ENCODE measurements at regions not wholly inside any gene's neighbourhood (a gene's known extent, or its start where the extent isn't known, plus 50 kb on each side); places are given as distances from the start of the nearest gene placed in this dataset.

DNA sequence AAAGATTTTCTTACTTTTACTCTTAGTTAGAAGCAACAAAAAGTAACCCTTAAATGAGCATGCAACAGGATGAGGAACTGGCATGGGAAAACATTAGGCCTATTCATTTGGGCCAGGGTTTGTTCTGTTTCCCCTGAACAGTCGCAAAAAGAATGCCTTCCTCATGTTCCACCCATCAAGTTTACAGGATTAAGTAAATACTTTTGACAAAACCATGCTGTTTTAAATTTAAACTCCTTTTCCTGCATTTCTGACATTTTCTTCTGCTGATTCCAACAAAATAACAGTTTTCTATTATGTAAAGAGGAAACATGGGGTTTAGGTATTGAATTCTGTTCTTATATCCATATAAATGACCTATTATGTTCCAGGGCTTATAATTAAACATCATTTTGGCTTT, 236.6 kb upstream of the ACTBL2 start:
- Histone ChIP-seq H3K4me1 (ENCODE audit: control insufficient read depth, insufficient read depth, low read length) (no peaks in the 10 kb centered on the region), H3K27me3 (ENCODE audit: control insufficient read depth, insufficient read depth, low read length) (no peaks in the 10 kb centered on the region), H3K9me3 (ENCODE audit: control insufficient read depth, insufficient read depth, low read depth, low read length) (peaks cover 4% of the 10 kb centered on the region; the same call in 1 of the 2 replicates), H3K36me3 (ENCODE audit: control insufficient read depth, insufficient read depth, low read length) (no peaks in the 10 kb centered on the region), H3K27ac (ENCODE audit: low read length) (no peak overlapping the region; the same call in 1 of the 2 replicates), H3K4me3 (ENCODE audit: low read depth in 2 of 2, low read length in 2 of 2) (no peak overlapping the region)
- no peak for TF ChIP-seq TCF7L2 (IDR thresholded peaks at IDR 0.05; ENCODE audit: low read depth, low read length)
- TF ChIP-seq CTCF (IDR thresholded peaks at IDR 0.05), result no peak
- TF ChIP-seq SIN3A (IDR thresholded peaks at IDR 0.05; ENCODE audit: borderline replicate concordance, insufficient read depth, low read depth, low read length), result no peak
- TF ChIP-seq, protein P1, sequence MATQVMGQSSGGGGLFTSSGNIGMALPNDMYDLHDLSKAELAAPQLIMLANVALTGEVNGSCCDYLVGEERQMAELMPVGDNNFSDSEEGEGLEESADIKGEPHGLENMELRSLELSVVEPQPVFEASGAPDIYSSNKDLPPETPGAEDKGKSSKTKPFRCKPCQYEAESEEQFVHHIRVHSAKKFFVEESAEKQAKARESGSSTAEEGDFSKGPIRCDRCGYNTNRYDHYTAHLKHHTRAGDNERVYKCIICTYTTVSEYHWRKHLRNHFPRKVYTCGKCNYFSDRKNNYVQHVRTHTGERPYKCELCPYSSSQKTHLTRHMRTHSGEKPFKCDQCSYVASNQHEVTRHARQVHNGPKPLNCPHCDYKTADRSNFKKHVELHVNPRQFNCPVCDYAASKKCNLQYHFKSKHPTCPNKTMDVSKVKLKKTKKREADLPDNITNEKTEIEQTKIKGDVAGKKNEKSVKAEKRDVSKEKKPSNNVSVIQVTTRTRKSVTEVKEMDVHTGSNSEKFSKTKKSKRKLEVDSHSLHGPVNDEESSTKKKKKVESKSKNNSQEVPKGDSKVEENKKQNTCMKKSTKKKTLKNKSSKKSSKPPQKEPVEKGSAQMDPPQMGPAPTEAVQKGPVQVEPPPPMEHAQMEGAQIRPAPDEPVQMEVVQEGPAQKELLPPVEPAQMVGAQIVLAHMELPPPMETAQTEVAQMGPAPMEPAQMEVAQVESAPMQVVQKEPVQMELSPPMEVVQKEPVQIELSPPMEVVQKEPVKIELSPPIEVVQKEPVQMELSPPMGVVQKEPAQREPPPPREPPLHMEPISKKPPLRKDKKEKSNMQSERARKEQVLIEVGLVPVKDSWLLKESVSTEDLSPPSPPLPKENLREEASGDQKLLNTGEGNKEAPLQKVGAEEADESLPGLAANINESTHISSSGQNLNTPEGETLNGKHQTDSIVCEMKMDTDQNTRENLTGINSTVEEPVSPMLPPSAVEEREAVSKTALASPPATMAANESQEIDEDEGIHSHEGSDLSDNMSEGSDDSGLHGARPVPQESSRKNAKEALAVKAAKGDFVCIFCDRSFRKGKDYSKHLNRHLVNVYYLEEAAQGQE (IDR thresholded peaks at IDR 0.05; ENCODE audit: insufficient read depth in 1 of 2, low read depth in 2 of 2, low read length in 1 of 2), result no peak
- TF ChIP-seq POLR2AphosphoS5 (IDR thresholded peaks at IDR 0.05; ENCODE audit: low read depth, low read length), result no peak
- ChIA-PET CTCF (no interaction called here), POLR2A (no interaction called here)
- intact Hi-C loops (cut with micrococcal nuclease; ENCODE audit: unreplicated experiment), result no loop called here
- no TSS peak for BruUV-seq (replicated peaks)
- DNase-seq (ENCODE audit: low read depth, low spot score) (no peak), ATAC-seq (no peak)
- in situ Hi-C loops (cut with HindIII; ENCODE audit: low pct_unique_long_range_greater_than_20kb, low sequenced_read_pairs), result no loop called here

DNA sequence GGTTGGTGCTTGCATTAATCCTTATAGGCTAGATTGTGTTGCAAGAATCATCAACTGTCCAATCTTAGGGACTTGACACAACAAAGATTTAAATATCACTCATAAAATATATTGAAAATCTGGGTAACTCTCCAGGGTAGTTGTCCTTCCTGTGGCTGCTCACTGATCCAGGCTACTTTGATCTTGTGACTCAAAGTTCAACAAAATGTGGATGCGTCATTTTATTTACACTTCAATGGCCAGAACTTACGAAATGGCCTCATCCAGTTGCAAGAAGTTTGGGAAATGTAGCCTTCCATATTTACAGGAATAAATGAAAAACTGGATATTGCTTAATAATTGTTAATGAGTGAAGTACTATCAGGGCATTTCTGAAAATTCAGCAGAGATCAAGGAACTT, 235.5 kb upstream of the ACTBL2 start:
- in situ Hi-C loops (cut with HindIII; ENCODE audit: low pct_unique_long_range_greater_than_20kb, low sequenced_read_pairs) (no loop called here), intact Hi-C loops (cut with micrococcal nuclease; ENCODE audit: unreplicated experiment) (no loop called here)
- Histone ChIP-seq H3K36me3 (ENCODE audit: control insufficient read depth, insufficient read depth, low read length) (no peaks in the 10 kb centered on the region), H3K4me3 (ENCODE audit: low read depth in 2 of 2, low read length in 2 of 2) (no peak overlapping the region), H3K27me3 (ENCODE audit: control insufficient read depth, insufficient read depth, low read length) (no peaks in the 10 kb centered on the region), H3K27ac (ENCODE audit: low read length) (peak overlapping the region; percentile 31; the same call in 1 of the 2 replicates), H3K4me1 (ENCODE audit: control insufficient read depth, insufficient read depth, low read length) (no peaks in the 10 kb centered on the region), H3K9me3 (ENCODE audit: control insufficient read depth, insufficient read depth, low read depth, low read length) (peaks cover 4% of the 10 kb centered on the region; the same call in 1 of the 2 replicates)
- ChIA-PET CTCF (no interaction called here), POLR2A (no interaction called here)
- DNase-seq (ENCODE audit: low read depth, low spot score), result no peak
- no peak for ATAC-seq
- TF ChIP-seq, protein P1 (IDR thresholded peaks at IDR 0.05; ENCODE audit: insufficient read depth in 1 of 2, low read depth in 2 of 2, low read length in 1 of 2), result no peak
- no peak for TF ChIP-seq CTCF (IDR thresholded peaks at IDR 0.05)
- no peak for TF ChIP-seq POLR2AphosphoS5 (IDR thresholded peaks at IDR 0.05; ENCODE audit: low read depth, low read length)
- BruUV-seq (replicated peaks), result no TSS peak

Measured in Panc1 (cell line).